Keratinocyte (primary cell): ENCODE measurements at regions not wholly inside any gene's neighbourhood (a gene's known extent, or its start where the extent isn't known, plus 50 kb on each side); places are given as distances from the start of the nearest gene placed in this dataset.

Source experiments
- CTCF ChIP-seq, 3 experiments: IDR thresholded peaks in 1 of 3; conservative IDR thresholded peaks in 1 of 3; optimal IDR thresholded peaks in 1 of 3; 2 replicates in 2 of 3; 3 replicates in 1 of 3; pipeline versions ENCODE3 to v1.5.1; 2011; ENCODE audit warnings: low read length in 3 of 3, mild to moderate bottlenecking in 3 of 3, moderate library complexity in 2 of 3, control low read depth in 1 of 3, inconsistent platforms in 1 of 3; ENCODE audit not compliant: insufficient read depth in 2 of 3; ENCODE audit errors: extremely low read depth in 1 of 3
- EZH2 ChIP-seq: IDR thresholded peaks from one replicate; pipeline ENCODE4 v1.6.1; 2012; ENCODE audit warnings: inconsistent platforms, mild to moderate bottlenecking, low read length, moderate library complexity

DNA sequence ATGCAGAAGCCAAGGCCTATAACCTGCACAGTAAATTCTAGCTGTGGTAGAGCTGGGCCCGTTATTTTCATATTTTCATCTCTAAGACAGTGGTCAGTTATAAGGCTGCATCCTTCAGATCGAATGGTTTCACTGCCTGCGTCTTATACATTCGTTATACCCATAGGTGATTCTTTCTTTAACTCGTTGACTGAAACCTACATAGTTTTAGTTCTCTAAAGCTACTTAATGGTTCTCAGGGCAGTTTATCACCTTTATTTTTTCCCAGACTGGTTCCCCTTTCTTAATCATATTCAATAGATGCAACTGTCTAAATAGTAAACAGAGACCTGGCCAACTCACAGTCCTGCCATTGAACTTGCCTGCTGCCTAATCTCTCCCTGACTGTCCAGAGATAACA lies 615.3 kb upstream of the SLITRK1 start:
- TF ChIP-seq CTCF (optimal IDR thresholded peaks at IDR 0.05 in 1 of 3, IDR thresholded peaks at IDR 0.05 in 1 of 3, conservative IDR thresholded peaks at IDR 0.05 in 1 of 3; ENCODE audit: extremely low read depth in 1 of 3, insufficient read depth in 2 of 3, low read length in 3 of 3) (no peak), EZH2 (no peak)
